DOHH2 (cell line): ENCODE measurements at regions not wholly inside any gene's neighbourhood (a gene's known extent, or its start where the extent isn't known, plus 50 kb on each side); places are given as distances from the start of the nearest gene placed in this dataset.

Experiments
- H3F3A ChIP-seq: fragments of 200-600 bp; sonication (generic), shearing (Covaris generic); 2 replicates; pipeline ENCODE4 v1.6.0; 2016; ENCODE audit warnings: antibody characterized with exemption, mild to moderate bottlenecking; ENCODE audit not compliant: control insufficient read depth, insufficient read depth
- H3K27ac ChIP-seq: fragments of 200-600 bp; sonication (generic); 2 replicates; pipeline ENCODE4 v1.5.1; 2014; ENCODE audit warnings: low read depth, mild to moderate bottlenecking, low read length, moderate library complexity
- H3K27me3 ChIP-seq: fragments of 200-600 bp; sonication (generic); 2 replicates; pipeline ENCODE4 v1.6.1; 2014; ENCODE audit warnings: mild to moderate bottlenecking, low read length, mixed read lengths; ENCODE audit not compliant: control insufficient read depth
- H3K36me3 ChIP-seq: fragments of 200-600 bp; sonication (generic); 2 replicates; pipeline ENCODE4 v1.6.1; 2014; ENCODE audit warnings: mild to moderate bottlenecking, low read length, moderate library complexity, mixed read lengths; ENCODE audit not compliant: control insufficient read depth
- H3K4me1 ChIP-seq: fragments of 200-600 bp; sonication (generic); 2 replicates; pipeline ENCODE4 v1.6.1; 2014; ENCODE audit warnings: mild to moderate bottlenecking, low read length, mixed read lengths; ENCODE audit not compliant: control insufficient read depth
- H3K4me2 ChIP-seq: fragments of 200-600 bp; sonication (generic); 2 replicates; pipeline ENCODE4 v1.6.0; 2014; ENCODE audit warnings: mild to moderate bottlenecking, low read length, moderate library complexity
- H3K4me3 ChIP-seq: fragments of 200-600 bp; sonication (generic); 2 replicates; pipeline ENCODE4 v1.5.1; 2014; ENCODE audit warnings: mild to moderate bottlenecking, low read length, mixed read lengths
- H3K79me2 ChIP-seq: fragments of 200-600 bp; sonication (generic); 2 replicates; pipeline ENCODE4 v1.6.1; 2014; ENCODE audit warnings: mild to moderate bottlenecking, low read length, mixed read lengths; ENCODE audit not compliant: control insufficient read depth
- H3K9me2 ChIP-seq: fragments of 200-600 bp; sonication (generic); replicated peaks from 2 replicates; pipeline ENCODE4 v1.6.1; 2014; ENCODE audit warnings: mild to moderate bottlenecking, low read length, mixed read lengths; ENCODE audit not compliant: control insufficient read depth
- H3K9me3 ChIP-seq: fragments of 200-600 bp; sonication (generic); 2 replicates; pipeline ENCODE4 v1.6.1; 2014; ENCODE audit warnings: antibody characterized with exemption, low read length, mixed read lengths; ENCODE audit not compliant: control insufficient read depth, insufficient read depth
- H4K20me1 ChIP-seq: fragments of 200-600 bp; sonication (generic); 2 replicates; pipeline ENCODE4 v1.6.0; 2014; ENCODE audit warnings: low read depth, mild to moderate bottlenecking, antibody characterized with exemption, low read length, moderate library complexity; ENCODE audit not compliant: control insufficient read depth, insufficient read depth
- CTCF ChIP-seq: fragments of 200-600 bp; sonication (generic); IDR thresholded peaks from one replicate; pipeline ENCODE4 v1.5.1; 2014; ENCODE audit warnings: antibody characterized with exemption, mild to moderate bottlenecking, low read depth, low read length; ENCODE audit not compliant: poor library complexity, severe bottlenecking
- EZH2phosphoT487 ChIP-seq: fragments of 200-600 bp; sonication (generic); IDR thresholded peaks from 2 replicates; pipeline ENCODE4 v1.6.1; 2017; ENCODE audit warnings: borderline replicate concordance, mild to moderate bottlenecking, antibody characterized with exemption, low read length, moderate library complexity, mixed read lengths

DNA sequence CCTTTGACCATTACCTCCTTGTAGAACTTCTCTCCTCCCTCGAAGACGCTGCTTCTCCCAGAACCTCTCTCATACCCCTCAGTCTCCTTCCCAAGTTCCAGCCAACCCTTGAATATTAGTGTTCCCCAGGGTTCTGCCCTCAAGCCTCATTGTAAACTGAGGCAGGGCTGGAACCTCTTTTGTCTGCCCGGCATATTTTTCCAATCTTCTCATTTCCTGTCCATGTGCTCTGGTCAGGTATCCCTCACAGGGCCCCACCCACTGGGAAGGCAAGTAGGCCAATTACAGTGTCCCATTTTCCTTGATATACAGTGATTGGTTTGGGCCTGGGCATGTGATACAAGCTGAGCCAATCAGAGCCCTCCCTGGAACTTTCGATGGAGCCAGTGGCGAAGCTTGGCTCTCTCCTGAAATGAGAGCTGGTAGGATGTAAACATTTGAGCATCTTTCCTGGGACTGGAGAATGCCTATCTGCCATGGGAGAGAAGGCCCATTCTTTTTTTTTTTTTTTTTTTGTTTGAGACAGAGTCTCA is 57.1 kb upstream of the ID3 start:
- no peaks in the 10 kb centered on the region for H4K20me1 ChIP-seq
- no peaks in the 10 kb centered on the region for H3K9me2 ChIP-seq
- H3K4me2 ChIP-seq, result no peak overlapping the region
- H3F3A ChIP-seq, result peaks cover 51% of the 10 kb centered on the region
- peaks cover 96% of the 10 kb centered on the region for H3K4me1 ChIP-seq
- H3K36me3 ChIP-seq, result peaks cover 16% of the 10 kb centered on the region
- no peaks in the 10 kb centered on the region for H3K27me3 ChIP-seq
- no peak overlapping the region for H3K27ac ChIP-seq
- H3K9me3 ChIP-seq, result no peaks in the 10 kb centered on the region
- H3K79me2 ChIP-seq, result no peaks in the 10 kb centered on the region
- TF ChIP-seq EZH2phosphoT487 (no peak), CTCF (no peak)
- H3K4me3 ChIP-seq, result no peak overlapping the region

- Histone ChIP-seq H3K36me3 (peaks cover 16% of the 10 kb centered on the region), H3K27ac (peak overlapping the region; percentile 93), H3K4me2 (peak overlapping the region; percentile 75; the same call in 1 of the 2 replicates), H3K4me1 (peaks cover 96% of the 10 kb centered on the region), H3K9me2 (no peaks in the 10 kb centered on the region), H4K20me1 (no peaks in the 10 kb centered on the region), H3K27me3 (no peaks in the 10 kb centered on the region), H3K79me2 (no peaks in the 10 kb centered on the region), H3K4me3 (no peak overlapping the region), H3F3A (peaks cover 53% of the 10 kb centered on the region), H3K9me3 (no peaks in the 10 kb centered on the region)
- TF ChIP-seq CTCF, result no peak
- no peak for TF ChIP-seq EZH2phosphoT487
Measured at GRCh38 chr1:23615852-23616251, 56.6 kb upstream of the ID3 start.

- H3K4me1 ChIP-seq, result peaks cover 96% of the 10 kb centered on the region
- H3K27me3 ChIP-seq, result no peaks in the 10 kb centered on the region
- peak overlapping the region; percentile 93 for H3K27ac ChIP-seq
- H3K9me2 ChIP-seq, result no peaks in the 10 kb centered on the region
- no peak overlapping the region for H3K4me3 ChIP-seq
- H3K79me2 ChIP-seq, result no peaks in the 10 kb centered on the region
- peaks cover 56% of the 10 kb centered on the region for H3F3A ChIP-seq
- peak overlapping the region; percentile 75 for H3K4me2 ChIP-seq
- peaks cover 13% of the 10 kb centered on the region for H3K36me3 ChIP-seq
- H4K20me1 ChIP-seq, result no peaks in the 10 kb centered on the region
- no peaks in the 10 kb centered on the region for H3K9me3 ChIP-seq
- TF ChIP-seq EZH2phosphoT487 (no peak), CTCF (no peak)
Measured at GRCh38 chr1:23615423-23615822, 56.1 kb upstream of the ID3 start.
